SK-MEL-5 (cell line): ENCODE measurements at regions not wholly inside any gene's neighbourhood (a gene's known extent, or its start where the extent isn't known, plus 50 kb on each side); places are given as distances from the start of the nearest gene placed in this dataset.

Experiments
- DNase-seq: peaks from one replicate; pipeline ENCODE4 v3.0.0-alpha.2; 2016; ENCODE audit warnings: low read depth, low spot score
- in situ Hi-C: cut with HindIII; loops from 2 replicates; pipeline ENCODE4 v1.10.0; 2016; ENCODE audit warnings: low sequenced_read_pairs, high pct_unique_total_duplicates, low pct_unique_long_range_greater_than_20kb

- no peak for DNase-seq
- in situ Hi-C loops, result no loop called here
Measured at GRCh38 chr4:173855015-173855414, 325.0 kb upstream of the HAND2 start.

DNA sequence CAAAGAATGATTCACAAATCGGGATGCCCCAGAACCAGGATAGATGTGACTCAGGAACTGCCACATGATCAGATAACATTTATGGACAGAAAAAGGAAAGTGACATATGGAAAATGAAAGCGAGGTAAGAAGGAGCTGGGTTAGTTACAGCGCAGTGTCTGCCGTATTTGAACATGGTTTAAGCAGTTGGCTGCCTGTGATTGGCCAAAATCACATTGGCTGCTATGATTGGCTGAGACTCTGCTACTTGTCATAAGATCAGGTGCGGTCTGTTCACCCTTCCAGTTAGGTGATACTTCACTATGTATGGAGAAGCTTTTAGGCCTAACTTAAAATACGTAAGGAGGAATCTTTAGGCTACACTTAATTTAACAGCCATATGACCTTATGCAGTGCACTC lies 322.7 kb upstream of the HAND2 start:
- no peak for DNase-seq
- in situ Hi-C loops, result no loop called here

DNA sequence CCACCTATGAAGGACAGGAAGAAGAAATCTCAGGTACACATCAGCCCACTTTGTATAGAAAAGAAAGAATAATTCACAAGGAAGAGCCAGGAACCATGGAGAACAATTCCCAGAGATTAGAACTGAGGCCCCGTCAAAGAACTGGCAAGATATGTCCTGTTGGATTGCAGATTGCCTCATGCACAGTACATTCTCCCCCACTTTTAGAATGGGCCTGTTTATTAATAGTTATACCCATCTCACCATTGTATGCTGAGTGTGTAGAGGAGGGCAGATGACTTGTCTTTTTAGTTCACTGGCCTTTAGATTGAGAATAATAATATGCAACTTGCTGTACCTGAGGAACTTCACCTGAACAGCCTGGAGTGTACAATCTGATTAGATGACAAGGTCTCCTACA lies 315.6 kb upstream of the HAND2 start:
- in situ Hi-C loops, result no loop called here
- no peak for DNase-seq

- DNase-seq, result no peak
- in situ Hi-C loops, result no loop called here
Measured at GRCh38 chr4:173839865-173840264, 309.8 kb upstream of the HAND2 start.

GRCh38 chr4:173837517-173837916 lies 307.5 kb upstream of the HAND2 start:
- no peak for DNase-seq
- in situ Hi-C loops, result no loop called here

DNA sequence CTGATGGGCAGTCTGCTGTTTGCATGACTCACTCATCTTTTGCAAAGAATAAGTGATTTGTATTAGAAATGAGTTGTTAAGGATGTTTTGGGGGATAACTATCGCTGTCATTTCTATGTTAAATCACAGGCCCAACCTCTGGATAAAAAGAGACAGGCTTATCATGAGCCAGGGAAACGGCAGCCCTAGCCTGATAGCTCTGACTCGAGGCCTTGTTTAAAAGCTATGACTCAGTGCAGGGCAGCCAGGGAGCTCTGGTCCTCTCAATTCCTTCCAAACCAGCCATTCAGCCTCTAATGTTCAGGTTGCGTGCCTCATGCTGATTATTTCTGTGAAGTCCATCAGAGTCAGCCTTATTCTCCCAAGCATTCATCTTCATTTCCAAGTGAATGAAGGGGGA lies 305.9 kb upstream of the HAND2 start:
- in situ Hi-C loops, result no loop called here
- peak; percentile 89 for DNase-seq

- in situ Hi-C loops, result no loop called here
- DNase-seq, result peak; percentile 68
Measured at GRCh38 chr4:173834151-173834550, 304.1 kb upstream of the HAND2 start.

- in situ Hi-C loops, result no loop called here
- no peak for DNase-seq
Measured at GRCh38 chr4:173829565-173829964, 299.5 kb upstream of the HAND2 start.

GRCh38 chr4:173827707-173828106 lies 297.7 kb upstream of the HAND2 start:
- DNase-seq, result peak; percentile 57
- in situ Hi-C loops, result no loop called here

- in situ Hi-C loops, result no loop called here
- no peak for DNase-seq
Measured at GRCh38 chr4:173821876-173822275, 291.8 kb upstream of the HAND2 start.

DNA sequence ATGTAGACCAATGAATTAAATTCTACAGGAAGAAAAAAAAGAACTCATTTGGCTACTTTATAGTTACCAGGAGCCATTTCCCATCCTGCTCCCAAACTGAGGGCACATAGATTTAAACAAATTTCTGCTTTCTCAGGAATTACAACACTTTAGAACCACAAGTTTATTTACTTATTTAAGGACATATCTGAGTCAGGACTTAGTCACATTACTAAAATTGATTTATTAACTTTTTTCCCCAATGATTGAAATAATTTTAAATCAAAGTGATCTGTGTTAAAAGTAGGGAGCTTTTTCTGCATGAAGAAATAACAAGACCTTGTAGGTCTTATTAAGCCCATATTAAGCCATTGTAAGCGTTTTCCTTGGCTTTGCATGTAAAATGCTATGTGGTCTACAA lies 291.0 kb upstream of the HAND2 start:
- no peak for DNase-seq
- in situ Hi-C loops, result no loop called here

DNA sequence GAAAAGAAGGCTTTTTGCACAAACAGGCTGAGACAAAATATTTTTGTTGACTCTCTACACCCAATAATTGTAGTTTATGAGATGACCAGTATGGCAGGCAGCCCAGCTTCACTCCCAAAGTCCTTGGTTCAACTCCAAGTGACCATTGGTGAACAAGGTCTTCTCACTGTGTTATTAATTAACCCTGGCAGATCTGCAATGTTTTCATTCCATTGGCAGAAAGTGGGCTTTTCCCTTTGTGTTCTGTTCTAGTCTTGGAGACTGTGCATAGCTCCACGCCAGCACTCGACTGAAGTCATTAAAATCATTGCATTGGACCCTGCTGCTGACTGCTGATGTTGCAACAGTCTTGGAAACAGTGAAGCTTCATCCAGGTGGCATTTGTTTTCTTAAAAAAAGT lies 277.3 kb upstream of the HAND2 start:
- no peak for DNase-seq
- in situ Hi-C loops, result no loop called here

DNA sequence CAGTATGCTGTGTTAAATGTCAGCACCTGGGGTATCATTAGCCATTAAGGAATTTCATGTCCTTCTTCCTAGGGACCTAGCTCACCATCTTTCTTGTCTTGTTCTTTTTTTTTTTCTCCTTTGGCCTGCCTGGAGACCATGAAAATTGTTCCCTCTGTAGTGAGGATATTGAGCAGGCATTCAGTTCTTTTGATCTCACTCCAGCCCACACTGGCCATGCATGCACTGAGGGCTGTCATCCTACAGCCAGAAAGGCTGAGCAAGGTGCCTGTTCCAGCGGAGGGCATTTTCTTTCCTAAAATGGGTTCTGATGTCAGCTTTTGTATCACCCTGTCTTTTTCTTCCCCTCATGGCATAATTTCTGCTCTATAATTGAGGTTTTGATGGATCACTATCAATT lies 275.9 kb upstream of the HAND2 start:
- DNase-seq, result no peak
- in situ Hi-C loops, result no loop called here

- in situ Hi-C loops, result no loop called here
- no peak for DNase-seq
Measured at GRCh38 chr4:173802662-173803022, 272.6 kb upstream of the HAND2 start.

GRCh38 chr4:173801876-173802661 lies 272.0 kb upstream of the HAND2 start:
- in situ Hi-C loops, result no loop called here
- no peak for DNase-seq

DNA sequence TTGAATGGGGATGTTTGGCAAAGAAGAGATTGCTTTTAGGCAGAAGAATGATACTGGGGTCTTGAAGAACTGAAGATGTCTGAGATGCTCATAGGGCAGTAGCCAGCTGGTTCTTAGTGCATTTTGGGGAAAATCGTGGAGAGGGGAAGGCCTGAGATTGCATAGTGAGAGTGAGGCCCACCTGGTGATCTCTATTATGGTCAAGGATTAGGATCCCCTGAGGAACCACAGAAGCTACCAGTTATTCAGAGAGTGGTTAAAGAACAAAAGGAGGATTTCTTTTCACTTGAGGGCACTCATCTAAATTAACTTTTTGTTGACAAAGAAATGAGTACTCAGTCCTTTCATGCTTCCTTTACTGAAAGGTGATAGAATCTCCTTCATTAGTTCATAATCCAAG lies 271.3 kb upstream of the HAND2 start:
- in situ Hi-C loops, result no loop called here
- DNase-seq, result no peak

DNA sequence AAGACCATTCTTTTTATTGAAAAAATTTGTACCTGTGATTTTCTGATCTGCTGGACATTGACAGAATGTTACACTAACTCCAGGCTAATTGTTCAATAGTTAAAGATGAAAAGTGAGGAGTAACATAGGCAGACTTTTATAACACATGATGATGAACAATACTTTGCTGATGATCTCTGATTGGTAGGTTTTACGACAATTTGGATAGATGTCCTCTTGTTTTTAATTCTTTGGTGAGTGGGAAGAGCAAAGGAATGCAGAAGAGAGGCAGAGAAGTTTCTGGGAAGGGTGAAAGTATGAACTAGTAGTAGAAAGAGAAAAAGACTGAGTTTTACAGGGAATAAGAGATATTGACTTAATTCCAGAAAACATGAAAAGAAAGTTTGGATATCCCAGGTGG lies 267.3 kb upstream of the HAND2 start:
- in situ Hi-C loops, result no loop called here
- no peak for DNase-seq

GRCh38 chr4:173794662-173795061 lies 264.6 kb upstream of the HAND2 start:
- DNase-seq, result no peak
- in situ Hi-C loops, result no loop called here

GRCh38 chr4:173793937-173794510 lies 264.0 kb upstream of the HAND2 start:
- in situ Hi-C loops, result no loop called here
- no peak for DNase-seq

GRCh38 chr4:173782660-173783059 lies 252.6 kb upstream of the HAND2 start:
- no peak for DNase-seq
- in situ Hi-C loops, result no loop called here
